Stimulated activated CD4-positive, alpha-beta T cell treated with anti-CD3 and anti-CD28 coated beads, TNF-alpha, amount 100 ng/mL, for 4 hours (primary cell): ENCODE measurements at regions not wholly inside any gene's neighbourhood (a gene's known extent, or its start where the extent isn't known, plus 50 kb on each side); places are given as distances from the start of the nearest gene placed in this dataset.
"Not testable (repeated sequence)": the region's sequence is repeated elsewhere in the genome, so short reads cannot be mapped to it uniquely, and the experiment has no call there.

Source experiments
- DNase-seq, 3 experiments: peaks; one replicate each; pipeline ENCODE4 v3.0.0-alpha.2; 2020; ENCODE audit warnings: low read depth in 3 of 3

DNA sequence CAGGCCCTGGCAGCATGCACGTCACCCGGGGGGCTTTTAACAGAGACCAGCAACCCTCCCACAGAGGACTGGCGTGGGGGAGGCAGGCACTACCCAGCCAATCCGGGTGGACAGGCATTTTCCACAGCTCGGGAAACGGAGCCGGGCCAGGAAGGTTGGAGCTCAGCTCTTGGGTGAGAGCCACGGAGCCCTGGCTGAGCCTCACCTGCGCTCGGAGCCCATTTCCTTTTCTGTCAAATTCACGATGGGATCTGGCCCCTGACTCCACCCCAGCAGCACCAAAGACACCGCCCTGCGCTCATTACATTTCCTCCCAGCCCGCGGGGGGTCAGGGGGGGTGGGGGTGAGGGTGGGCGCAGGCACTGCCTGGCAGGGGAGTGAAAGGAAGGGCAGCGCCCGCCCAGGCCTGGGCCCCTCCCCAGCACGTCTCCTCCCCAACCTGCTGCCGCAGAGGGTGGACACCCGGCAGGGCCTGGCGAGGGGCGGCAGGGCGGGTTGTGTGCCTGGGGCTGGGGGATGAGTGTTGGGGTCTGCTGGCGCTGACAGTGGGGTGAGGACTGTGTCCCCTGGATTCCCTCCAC is 145.4 kb downstream of the LAT start:
- not testable (repeated sequence) for DNase-seq

DNA sequence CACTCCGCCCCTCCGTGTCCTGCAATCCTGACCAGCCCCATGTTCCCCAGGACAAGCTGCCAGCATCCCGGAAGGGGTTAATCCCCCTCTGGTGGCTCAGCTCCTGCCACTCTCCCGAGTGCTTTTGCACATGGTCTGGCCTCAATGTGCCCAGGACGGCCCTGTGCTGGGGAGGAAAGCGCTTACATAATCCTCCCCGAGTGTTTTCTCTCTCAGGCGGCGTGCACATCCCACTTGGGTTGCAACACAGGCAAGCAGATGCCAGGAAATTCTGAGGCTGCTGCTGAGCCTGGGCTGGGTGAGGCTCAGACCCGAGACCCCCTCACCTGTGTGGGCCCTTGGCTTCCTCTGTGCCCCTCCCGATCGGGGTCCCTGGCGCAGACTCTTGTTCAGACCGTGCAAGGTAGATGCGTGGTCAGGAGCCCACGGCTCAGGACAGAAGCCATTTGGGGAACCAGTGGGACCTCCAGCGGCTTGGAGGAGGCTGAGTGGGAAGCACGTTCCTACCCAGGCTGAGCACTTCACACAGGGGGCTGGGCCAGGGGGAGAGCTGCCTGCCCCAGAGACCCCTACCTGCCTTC is 144.7 kb downstream of the LAT start:
- DNase-seq, result not testable (repeated sequence)

- DNase-seq, result not testable (repeated sequence)
Measured at GRCh38 chr16:29128732-29129457, 144.0 kb downstream of the LAT start.

- not testable (repeated sequence) for DNase-seq
Measured at GRCh38 chr16:29127806-29128420, 143.1 kb downstream of the LAT start.

- DNase-seq, result no peak
Measured at GRCh38 chr16:29126616-29127015, 141.8 kb downstream of the LAT start.

GRCh38 chr16:29126057-29126494 is 141.2 kb downstream of the LAT start:
- DNase-seq, result no peak

DNA sequence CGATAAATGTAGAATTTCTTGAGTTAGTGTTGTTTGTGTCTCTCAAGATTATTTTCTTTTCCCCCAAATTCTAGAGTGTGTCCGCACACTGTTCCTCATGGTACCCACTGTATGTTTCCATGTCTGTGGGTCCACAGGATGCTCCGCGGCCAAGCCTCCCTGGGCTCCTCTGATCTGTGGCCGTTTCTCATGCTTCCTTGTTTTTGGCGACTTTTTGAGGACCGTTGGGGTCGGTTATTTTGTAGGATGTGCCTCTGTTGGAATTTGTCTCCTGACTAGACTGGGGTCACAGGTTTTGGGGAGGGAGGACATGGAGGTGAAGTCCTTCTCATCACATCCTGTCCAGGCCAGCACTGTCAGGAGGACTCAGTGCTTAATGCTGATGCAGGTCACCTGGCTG is 140.0 kb downstream of the LAT start:
- DNase-seq, result no peak

DNA sequence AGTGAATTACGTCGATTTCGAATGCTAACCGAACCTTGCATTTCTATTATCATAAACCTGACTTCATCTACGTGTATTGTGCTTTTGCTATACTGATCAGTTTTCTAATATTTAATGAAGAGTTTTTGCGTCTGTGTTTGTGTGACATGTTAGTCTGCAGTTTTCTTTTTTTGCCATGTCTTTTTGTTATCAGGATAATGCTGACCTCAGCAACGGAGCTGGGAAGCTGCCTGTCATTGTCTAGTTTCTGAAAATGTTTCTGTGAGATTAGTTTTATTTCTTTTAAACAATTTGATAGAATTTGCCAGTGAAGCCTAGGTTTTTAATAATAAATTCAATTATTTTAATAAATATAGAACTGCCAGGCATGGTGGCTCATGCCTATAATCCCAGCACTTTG is 139.3 kb downstream of the LAT start:
- not testable (repeated sequence) for DNase-seq

DNA sequence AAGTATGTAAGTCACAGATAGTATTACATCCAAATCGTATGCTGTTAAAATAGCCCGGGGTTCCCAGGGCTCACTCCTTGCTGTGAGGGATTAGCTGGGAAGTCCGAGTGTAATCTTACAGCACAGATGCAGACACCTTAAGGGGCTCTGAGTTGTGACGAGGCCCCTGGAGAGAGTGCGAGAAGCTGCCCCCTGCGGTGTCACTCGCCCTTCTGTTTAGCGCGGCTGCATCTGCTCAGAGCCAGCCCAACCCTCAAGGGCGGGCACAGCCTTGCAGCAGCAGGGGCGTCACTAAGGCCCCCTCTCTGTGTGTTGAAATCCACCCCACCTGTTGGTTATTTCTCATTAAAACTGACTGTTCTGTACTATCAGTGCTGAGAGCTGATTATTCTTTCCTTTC is 135.8 kb downstream of the LAT start:
- not testable (repeated sequence) for DNase-seq

DNA sequence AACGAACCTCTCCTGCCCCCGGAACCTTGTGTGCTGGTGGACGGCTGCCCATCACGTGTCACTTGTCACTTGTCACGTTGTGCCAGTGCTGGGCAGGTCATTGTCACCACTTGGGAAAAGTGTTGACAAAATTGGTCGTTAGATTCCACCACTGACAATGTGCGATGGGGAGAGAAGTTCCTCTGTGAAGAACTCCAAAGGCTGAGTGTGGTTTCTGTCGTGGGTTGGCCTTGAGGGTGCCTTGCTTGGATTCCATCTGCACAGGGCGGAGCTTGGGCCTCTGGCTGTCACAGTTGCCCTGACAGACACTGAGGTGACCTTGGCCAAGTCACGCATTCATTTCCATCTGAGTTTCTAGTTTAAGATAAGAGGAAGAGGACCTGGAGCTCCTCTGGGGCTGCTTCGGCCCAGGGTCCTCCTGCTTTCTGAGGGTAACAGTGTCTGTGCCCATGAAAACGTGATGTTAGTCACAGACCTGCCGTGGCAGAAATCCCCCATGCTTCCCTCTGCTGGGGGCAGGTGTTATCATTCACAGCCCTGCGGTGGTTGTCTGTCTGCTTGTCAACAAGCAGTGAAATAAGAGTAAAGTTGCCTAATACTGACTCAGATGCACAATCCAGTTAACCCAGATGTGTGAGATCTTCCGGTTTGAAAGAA is 133.6 kb downstream of the LAT start:
- not testable (repeated sequence) for DNase-seq

GRCh38 chr16:29117631-29118030 is 132.8 kb downstream of the LAT start:
- no peak for DNase-seq

DNA sequence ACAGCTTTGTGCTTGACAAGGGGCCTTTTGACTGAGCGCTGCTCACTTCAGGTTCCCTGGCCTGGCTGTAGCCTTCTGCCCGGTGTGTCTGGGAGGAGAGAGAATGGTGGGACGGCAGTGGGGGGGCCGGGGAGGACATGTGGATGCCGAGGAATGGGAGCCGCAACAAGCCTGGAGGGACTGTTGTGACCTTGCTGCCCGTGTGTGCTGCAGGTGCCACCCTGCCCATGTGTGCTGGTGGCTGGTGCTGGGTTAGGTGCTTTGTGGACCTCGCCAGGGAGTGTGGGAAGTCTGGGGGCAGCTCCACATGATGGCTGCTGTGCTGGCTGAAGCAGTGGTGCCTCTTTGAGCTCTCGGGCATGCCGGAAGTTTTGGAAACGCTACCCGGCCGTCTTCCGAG is 132.1 kb downstream of the LAT start:
- no peak for DNase-seq

GRCh38 chr16:29116207-29116606 is 131.4 kb downstream of the LAT start:
- not testable (repeated sequence) for DNase-seq

DNA sequence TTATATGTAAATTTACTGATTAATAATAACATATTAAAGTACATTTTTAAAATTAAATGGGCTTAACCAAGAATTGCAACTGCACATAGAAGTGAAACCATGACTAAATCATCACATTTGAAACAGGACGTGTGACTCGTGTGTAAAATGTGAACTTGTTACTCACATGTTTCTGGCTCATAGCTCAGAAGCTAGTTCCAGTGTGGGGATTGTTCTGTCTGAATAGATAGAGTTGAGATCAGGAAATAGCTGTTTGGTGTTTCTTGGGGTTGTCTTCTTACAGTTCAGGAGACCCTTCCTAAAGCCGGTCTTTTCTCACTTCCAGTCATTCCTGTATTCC is 130.9 kb downstream of the LAT start:
- DNase-seq, result not testable (repeated sequence)

DNA sequence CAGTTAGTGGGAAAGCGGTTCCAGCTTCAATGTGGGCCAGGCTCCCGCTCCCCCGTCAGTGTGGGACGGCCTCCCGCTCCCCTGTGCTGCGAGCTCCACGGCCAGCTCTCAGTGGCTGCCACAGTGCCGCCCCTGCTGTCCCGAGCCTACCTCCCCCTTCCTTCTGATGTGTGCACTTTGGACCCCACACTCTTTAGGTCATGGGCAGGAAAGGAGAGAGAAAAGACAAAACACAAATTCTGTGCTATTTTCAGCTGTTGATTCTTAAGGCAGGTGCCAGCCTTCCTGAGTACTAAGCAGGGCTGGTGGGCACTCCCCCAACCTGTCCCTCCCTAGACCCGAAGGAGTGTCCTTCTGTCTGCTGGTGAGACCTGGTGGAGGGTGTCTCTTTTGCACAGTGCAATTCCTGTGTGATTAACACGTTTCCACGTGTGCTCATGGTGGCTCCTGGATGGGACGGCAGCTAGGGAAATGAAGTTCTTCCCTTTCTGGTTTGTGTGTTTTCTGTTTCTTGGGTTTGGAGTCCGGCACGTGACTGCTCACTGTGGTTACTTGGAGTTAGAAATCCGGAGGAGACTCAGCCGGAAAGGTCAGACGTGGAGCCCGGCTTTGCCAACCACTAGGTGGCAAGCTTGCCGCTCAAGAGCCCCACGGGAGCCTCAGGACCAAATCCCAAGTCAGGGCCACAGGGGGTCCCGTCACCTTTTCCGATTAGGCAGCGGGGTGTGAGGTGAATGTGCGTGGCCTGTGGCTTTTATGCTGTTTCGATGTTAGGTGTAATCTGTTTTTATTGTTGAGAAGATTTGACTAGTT is 130.3 kb downstream of the LAT start:
- DNase-seq, result not testable (repeated sequence)

DNA sequence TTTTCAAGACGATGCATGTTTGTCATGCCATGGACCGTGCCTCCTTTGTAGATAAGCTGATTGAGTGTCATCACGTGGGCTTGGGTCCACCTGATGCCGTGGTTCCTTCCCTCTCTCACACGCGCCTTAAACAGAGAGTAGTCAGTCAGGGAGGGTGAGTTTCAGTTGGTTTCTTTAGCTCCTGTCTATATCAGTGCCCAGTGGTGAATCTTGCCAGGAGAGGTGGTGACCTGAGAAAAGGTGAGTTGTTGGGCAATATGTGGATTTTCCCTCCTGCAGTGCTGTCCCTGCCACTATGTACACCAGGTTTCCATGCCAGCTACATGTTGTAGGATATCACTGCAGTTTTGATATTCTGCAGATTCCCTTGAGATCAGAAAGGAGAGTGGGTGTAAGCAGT is 129.7 kb downstream of the LAT start:
- DNase-seq, result no peak

GRCh38 chr16:29113446-29113845 is 128.6 kb downstream of the LAT start:
- DNase-seq, result not testable (repeated sequence)

GRCh38 chr16:29112755-29113347 is 128.0 kb downstream of the LAT start:
- no peak for DNase-seq

- DNase-seq, result not testable (repeated sequence)
Measured at GRCh38 chr16:29111901-29112680, 127.2 kb downstream of the LAT start.

- no peak for DNase-seq
Measured at GRCh38 chr16:29111421-29111820, 126.6 kb downstream of the LAT start.
